Right lobe of liver (tissue), 4 donors: ENCODE measurements at regions not wholly inside any gene's neighbourhood (a gene's known extent, or its start where the extent isn't known, plus 50 kb on each side); places are given as distances from the start of the nearest gene placed in this dataset.

Experiments used
- CTCF ChIP-seq, 4 donors: fragments of 200-600 bp in 3 of 4; fragments of 450-650 bp in 1 of 4; IDR thresholded peaks; one replicate each; pipeline versions ENCODE4 v1.5.1 to v1.8.0; 2016 to 2022; ENCODE audit warnings: antibody characterized with exemption in 4 of 4, mild to moderate bottlenecking in 2 of 4
- POLR2A ChIP-seq: fragments of 450-650 bp; IDR thresholded peaks from one replicate; pipeline ENCODE4 v1.6.1; 2017; ENCODE audit warnings: antibody characterized with exemption, mild to moderate bottlenecking
- donor health status: DM: no; HTN: no; CAD: no.
- donor health status: DM: no; HTN: no; CAD: no.
- donor health status: DM: no; HTN: yes; CAD: no.

GRCh38 chr10:18880530-18880929 is 168.1 kb upstream of the MALRD1 start:
- TF ChIP-seq CTCF (IDR thresholded peaks at IDR 0.05) (no peak), POLR2A (no peak)
